Activated CD8-positive, alpha-beta T cell treated with anti-CD3 and anti-CD28 coated beads, Interleukin-2, amount 10 ng/mL, durations not matched to agents 7 days and 5 days (primary cell): ENCODE measurements at regions not wholly inside any gene's neighbourhood (a gene's known extent, or its start where the extent isn't known, plus 50 kb on each side); places are given as distances from the start of the nearest gene placed in this dataset.

Experiments used
- ATAC-seq: fragments of 150-1000 bp; cut with Tn5 transposase; one replicate; pipeline ENCODE4 v1.10.0; 2021; ENCODE audit warnings: moderate library complexity
- CTCF ChIA-PET: fragments of 350-600 bp; sonication (Branson Sonifier 250); formaldehyde crosslinking; loops from one replicate; lab custom pipeline; 2021; ENCODE audit warnings: antibody characterized with exemption; lab: Charles Lee
- POLR2A ChIA-PET: fragments of 350-600 bp; sonication (Branson Sonifier 250); formaldehyde crosslinking; loops from one replicate; lab custom pipeline; 2021; ENCODE audit warnings: antibody characterized with exemption; lab: Charles Lee
- DNase-seq: peaks from one replicate; pipeline ENCODE4 v3.0.0-alpha.2; 2020
- H3K27ac Mint-ChIP-seq: one replicate; pipeline ENCODE4 v1.8.0; 2021; ENCODE audit warnings: mild to moderate bottlenecking, mixed read lengths
- H3K27me3 Mint-ChIP-seq: one replicate; pipeline ENCODE4 v1.8.0; 2021; ENCODE audit warnings: low read depth, mixed read lengths
- H3K36me3 Mint-ChIP-seq: one replicate; pipeline ENCODE4 v1.8.0; 2021; ENCODE audit warnings: low read depth, mixed read lengths
- H3K4me1 Mint-ChIP-seq: one replicate; pipeline ENCODE4 v1.8.0; 2021; ENCODE audit warnings: low read depth, mixed read lengths
- H3K4me3 Mint-ChIP-seq: one replicate; pipeline ENCODE4 v1.8.0; 2021; ENCODE audit warnings: mild to moderate bottlenecking, mixed read lengths
- H3K9me3 Mint-ChIP-seq: one replicate; pipeline ENCODE4 v1.8.0; 2022; ENCODE audit warnings: mixed read lengths; ENCODE audit not compliant: insufficient read depth

GRCh38 chr10:9860045-9860444, 1157.6 kb upstream of the CELF2 start:
- DNase-seq: no peak
- no peaks in the 10 kb centered on the region for H3K36me3 Mint-ChIP-seq
- H3K4me1 Mint-ChIP-seq: no peaks in the 10 kb centered on the region
- ChIA-PET POLR2A (no interaction called here), CTCF (no interaction called here)
- no peak overlapping the region for H3K27ac Mint-ChIP-seq
- no peak overlapping the region for H3K4me3 Mint-ChIP-seq
- no peaks in the 10 kb centered on the region for H3K27me3 Mint-ChIP-seq
- no peak for ATAC-seq
- H3K9me3 Mint-ChIP-seq: no peaks in the 10 kb centered on the region

- ATAC-seq: no peak
- no peaks in the 10 kb centered on the region for H3K36me3 Mint-ChIP-seq
- ChIA-PET CTCF (no interaction called here), POLR2A (no interaction called here)
- DNase-seq: no peak
- H3K4me3 Mint-ChIP-seq: no peak overlapping the region
- H3K27me3 Mint-ChIP-seq: no peaks in the 10 kb centered on the region
- no peaks in the 10 kb centered on the region for H3K4me1 Mint-ChIP-seq
- H3K9me3 Mint-ChIP-seq: no peaks in the 10 kb centered on the region
- no peak overlapping the region for H3K27ac Mint-ChIP-seq
These were observed 1154.0 kb upstream of the CELF2 start for GRCh38 chr10:9863559-9864121.

DNA sequence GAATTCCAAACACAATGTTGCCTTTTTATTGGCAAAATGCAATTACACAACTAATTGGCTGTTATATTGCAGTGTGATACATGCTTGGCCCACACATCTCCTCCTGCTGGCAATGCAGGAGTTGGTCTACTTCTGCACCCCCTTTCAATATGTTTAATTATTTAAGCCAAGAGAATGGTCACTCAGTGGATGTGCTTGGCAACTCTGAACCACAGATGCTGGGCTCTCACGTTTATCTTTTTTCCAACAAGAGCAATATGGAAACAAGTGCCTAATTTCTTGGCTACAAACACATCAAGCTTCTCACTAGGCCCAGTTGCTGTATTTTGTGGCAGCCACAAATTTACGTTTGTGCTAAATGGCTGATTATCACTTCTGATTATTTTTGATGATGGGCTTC, 1149.2 kb upstream of the CELF2 start:
- Mint-ChIP-seq H3K27ac (no peak overlapping the region), H3K27me3 (no peaks in the 10 kb centered on the region), H3K9me3 (no peaks in the 10 kb centered on the region), H3K36me3 (no peaks in the 10 kb centered on the region), H3K4me1 (no peaks in the 10 kb centered on the region), H3K4me3 (no peak overlapping the region)
- DNase-seq (no peak), ATAC-seq (no peak)
- ChIA-PET POLR2A (no interaction called here), CTCF (no interaction called here)

DNA sequence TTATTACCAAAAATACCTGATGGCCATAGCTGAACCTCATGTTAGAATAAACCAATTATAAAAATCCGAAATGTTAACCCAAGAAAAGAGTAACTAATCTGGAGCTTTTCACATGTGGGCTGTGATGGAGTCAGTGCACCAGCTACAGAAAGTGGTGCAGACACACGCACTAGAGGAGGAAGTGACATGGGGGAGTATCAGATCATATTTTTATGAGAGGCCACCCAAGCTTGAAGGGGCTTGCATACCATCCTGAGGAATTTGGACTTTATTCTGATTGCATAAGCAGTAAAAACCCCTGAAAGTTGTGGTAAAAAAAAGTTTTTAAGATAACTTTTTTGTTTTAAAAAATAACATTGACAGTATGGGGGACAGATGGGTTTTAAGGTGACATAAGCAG, 1148.5 kb upstream of the CELF2 start:
- ATAC-seq: no peak
- no peaks in the 10 kb centered on the region for H3K9me3 Mint-ChIP-seq
- H3K27me3 Mint-ChIP-seq: no peaks in the 10 kb centered on the region
- H3K36me3 Mint-ChIP-seq: no peaks in the 10 kb centered on the region
- no peak for DNase-seq
- ChIA-PET POLR2A (no interaction called here), CTCF (no interaction called here)
- H3K4me1 Mint-ChIP-seq: no peaks in the 10 kb centered on the region
- no peak overlapping the region for H3K27ac Mint-ChIP-seq
- no peak overlapping the region for H3K4me3 Mint-ChIP-seq

DNA sequence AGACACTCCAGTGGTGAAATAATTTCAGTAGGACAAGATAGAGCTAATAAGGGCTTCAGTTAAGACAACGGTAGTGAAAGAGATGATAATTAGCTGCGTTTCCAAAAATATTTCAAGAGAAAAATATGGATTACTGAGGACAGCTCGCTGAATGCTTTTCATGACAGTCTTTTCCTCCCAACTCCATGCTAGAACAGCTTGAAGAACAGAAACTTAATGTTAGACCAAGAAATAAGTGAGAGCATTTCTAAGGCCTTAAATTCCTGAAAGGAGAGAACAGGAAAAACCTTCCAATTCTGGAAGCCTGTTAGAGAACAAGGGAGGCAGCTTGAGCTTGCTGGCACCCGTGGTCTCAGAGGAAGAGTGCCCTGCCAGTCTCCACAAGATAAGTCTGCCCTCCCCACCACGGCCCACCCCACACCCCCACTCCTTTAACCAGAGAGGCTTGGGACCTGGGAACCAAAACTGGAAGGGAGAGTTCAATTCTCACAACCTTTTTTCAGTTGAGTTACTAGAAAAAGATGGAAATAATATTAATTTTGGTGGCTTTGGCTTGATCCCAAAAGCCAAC, 1148.0 kb upstream of the CELF2 start:
- POLR2A ChIA-PET: no interaction called here
- CTCF ChIA-PET: no interaction called here

DNA sequence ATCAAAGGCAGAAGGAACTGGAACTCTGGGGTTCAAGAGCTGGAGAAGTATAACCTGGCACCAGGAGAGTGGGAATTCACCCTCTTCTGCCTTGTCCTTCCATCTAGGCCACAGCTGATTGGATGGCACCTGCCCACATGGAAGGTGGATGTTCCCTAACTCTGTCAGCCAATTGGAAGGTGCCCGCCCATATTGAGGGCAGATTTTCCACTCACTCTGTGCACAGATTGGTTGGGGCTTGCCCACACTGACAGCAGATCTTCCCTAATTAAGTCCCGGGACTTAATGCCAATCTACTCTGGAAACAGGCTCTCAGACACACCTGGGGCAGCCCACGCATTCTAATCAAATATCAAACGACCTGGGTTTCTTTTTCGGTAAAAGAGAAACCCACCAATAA, 1142.3 kb upstream of the CELF2 start:
- Mint-ChIP-seq H3K4me1 (no peaks in the 10 kb centered on the region), H3K4me3 (no peak overlapping the region), H3K9me3 (no peaks in the 10 kb centered on the region), H3K27ac (no peak overlapping the region), H3K27me3 (no peaks in the 10 kb centered on the region), H3K36me3 (no peaks in the 10 kb centered on the region)
- DNase-seq (no peak), ATAC-seq (no peak)
- POLR2A ChIA-PET: no interaction called here
- CTCF ChIA-PET: no interaction called here

More for the DNA sequence above, 1148.0 kb upstream of the CELF2 start:
- Mint-ChIP-seq H3K4me1 (no peaks in the 10 kb centered on the region), H3K36me3 (no peaks in the 10 kb centered on the region), H3K27ac (no peak overlapping the region), H3K27me3 (no peaks in the 10 kb centered on the region), H3K4me3 (no peak overlapping the region), H3K9me3 (no peaks in the 10 kb centered on the region)
- DNase-seq (no peak), ATAC-seq (no peak)

DNA sequence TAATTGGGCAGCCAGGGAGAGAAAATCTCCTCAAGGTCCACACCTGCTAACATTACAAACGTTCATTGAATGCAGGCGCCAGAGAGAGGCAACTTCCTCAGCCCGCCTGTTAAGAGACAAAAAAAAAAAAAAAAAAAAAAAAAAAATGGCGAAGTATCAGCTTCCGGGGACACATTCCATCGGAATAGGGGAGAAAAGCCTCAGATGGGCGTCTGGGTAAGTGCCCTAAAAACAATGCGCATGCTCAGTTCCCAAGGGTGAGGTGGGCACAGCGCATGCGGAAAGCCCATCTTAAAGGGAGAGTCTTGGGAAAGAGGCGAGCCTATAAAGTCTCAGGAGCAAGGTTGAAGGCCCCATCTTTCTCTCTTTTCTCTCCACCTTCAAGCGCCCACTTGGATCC, 1139.7 kb upstream of the CELF2 start:
- Mint-ChIP-seq H3K27me3 (no peaks in the 10 kb centered on the region), H3K9me3 (no peaks in the 10 kb centered on the region), H3K36me3 (no peaks in the 10 kb centered on the region), H3K4me3 (no peak overlapping the region), H3K27ac (no peak overlapping the region), H3K4me1 (no peaks in the 10 kb centered on the region)
- ChIA-PET CTCF (no interaction called here), POLR2A (no interaction called here)
- no peak for DNase-seq
- no peak for ATAC-seq

DNA sequence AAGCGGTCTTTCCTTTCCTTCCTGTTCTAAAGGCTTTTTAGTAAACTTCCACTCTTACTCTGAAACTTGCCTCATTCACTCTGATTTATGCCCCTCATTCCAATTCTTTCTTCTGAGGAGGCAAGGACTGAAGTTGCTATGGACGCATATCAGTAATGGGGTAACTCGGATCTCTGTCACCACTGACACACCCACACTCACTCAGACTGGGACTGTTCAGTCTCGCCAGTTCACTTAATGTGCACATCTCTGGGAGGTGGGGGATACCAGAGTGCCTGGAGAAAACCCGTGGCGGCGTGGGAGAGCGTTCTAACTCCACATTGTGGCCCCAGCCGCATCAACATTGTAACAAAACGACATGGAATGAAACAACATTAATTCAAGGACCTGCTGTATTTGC, 1139.3 kb upstream of the CELF2 start:
- Mint-ChIP-seq H3K4me3 (no peak overlapping the region), H3K9me3 (peaks cover 4% of the 10 kb centered on the region), H3K4me1 (no peaks in the 10 kb centered on the region), H3K36me3 (no peaks in the 10 kb centered on the region), H3K27ac (no peak overlapping the region), H3K27me3 (no peaks in the 10 kb centered on the region)
- POLR2A ChIA-PET: no interaction called here
- CTCF ChIA-PET: no interaction called here
- ATAC-seq (no peak), DNase-seq (no peak)

DNA sequence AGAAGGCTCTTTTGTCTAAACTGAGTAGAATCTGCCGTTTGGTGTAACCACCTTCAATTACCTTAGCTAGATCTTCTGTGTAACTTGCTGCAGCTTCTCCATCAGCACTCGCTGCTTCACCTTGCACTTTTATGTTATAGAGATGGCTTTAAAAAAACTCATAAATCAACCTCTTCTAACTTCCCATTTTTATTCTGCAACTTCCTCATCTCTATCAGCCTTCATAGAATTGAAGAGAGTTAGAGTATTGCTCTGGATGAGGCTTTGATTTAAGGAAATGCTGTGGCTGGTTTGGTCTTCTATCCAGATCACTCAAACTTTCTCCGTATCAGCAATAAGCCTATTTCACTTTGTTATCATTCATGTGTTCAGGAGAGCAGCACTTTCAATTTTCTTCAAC, 1131.9 kb upstream of the CELF2 start:
- Mint-ChIP-seq H3K27ac (no peak overlapping the region), H3K4me1 (no peaks in the 10 kb centered on the region), H3K27me3 (no peaks in the 10 kb centered on the region), H3K4me3 (no peak overlapping the region), H3K9me3 (peaks cover 5% of the 10 kb centered on the region), H3K36me3 (no peaks in the 10 kb centered on the region)
- no peak for ATAC-seq
- DNase-seq: no peak
- CTCF ChIA-PET: no interaction called here
- POLR2A ChIA-PET: no interaction called here

- ChIA-PET POLR2A (no interaction called here), CTCF (no interaction called here)
- H3K27ac Mint-ChIP-seq: no peak overlapping the region
- no peak overlapping the region for H3K4me3 Mint-ChIP-seq
- DNase-seq: no peak
- ATAC-seq: no peak
- no peaks in the 10 kb centered on the region for H3K4me1 Mint-ChIP-seq
- H3K9me3 Mint-ChIP-seq: peaks cover 5% of the 10 kb centered on the region
- no peaks in the 10 kb centered on the region for H3K36me3 Mint-ChIP-seq
- H3K27me3 Mint-ChIP-seq: no peaks in the 10 kb centered on the region
These were observed 1130.9 kb upstream of the CELF2 start for GRCh38 chr10:9886772-9887171.

DNA sequence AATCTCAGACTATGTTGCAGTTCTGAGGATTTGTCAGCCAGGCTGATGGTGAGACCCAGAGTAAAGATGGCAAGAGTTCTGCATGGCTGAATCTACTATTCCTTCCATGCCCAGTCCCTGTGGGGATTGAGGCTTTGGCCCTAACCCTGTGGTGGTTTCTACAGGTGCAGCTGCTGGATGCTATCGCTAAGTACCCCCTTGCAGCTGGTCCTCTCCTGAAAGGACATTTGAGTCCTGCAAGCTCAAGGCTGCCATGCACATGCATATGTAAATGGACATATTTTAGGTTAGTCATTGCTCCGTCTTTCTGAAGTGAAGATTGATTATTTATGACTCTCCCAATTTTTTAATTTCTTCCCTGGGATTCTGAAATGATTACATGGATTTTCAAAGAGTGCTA, 1122.2 kb upstream of the CELF2 start:
- no peak for DNase-seq
- Mint-ChIP-seq H3K27ac (no peak overlapping the region), H3K4me3 (no peak overlapping the region), H3K4me1 (no peaks in the 10 kb centered on the region), H3K27me3 (no peaks in the 10 kb centered on the region), H3K9me3 (no peaks in the 10 kb centered on the region), H3K36me3 (no peaks in the 10 kb centered on the region)
- ATAC-seq: no peak
- ChIA-PET CTCF (no interaction called here), POLR2A (no interaction called here)

DNA sequence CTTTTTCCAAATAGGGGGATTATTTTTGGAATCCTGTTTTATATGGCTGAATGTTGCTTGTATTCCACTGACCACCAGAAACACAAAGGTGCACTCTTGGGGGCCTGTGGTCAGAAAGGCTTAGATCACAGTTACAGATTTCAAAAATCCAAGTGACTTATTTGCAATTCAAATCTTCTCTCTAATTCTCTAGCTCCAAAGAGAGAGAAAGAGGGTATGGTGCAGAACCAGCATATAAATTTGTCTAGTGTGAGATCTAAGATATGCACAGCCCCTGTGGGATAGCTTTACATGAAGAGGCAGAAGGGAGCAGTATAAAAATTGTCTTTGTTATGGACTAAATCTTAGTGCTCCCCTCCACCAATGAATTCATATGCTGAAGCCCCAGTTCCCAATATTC, 1121.7 kb upstream of the CELF2 start:
- no peaks in the 10 kb centered on the region for H3K4me1 Mint-ChIP-seq
- no peaks in the 10 kb centered on the region for H3K9me3 Mint-ChIP-seq
- no peak overlapping the region for H3K27ac Mint-ChIP-seq
- no peak for DNase-seq
- no peaks in the 10 kb centered on the region for H3K27me3 Mint-ChIP-seq
- H3K36me3 Mint-ChIP-seq: no peaks in the 10 kb centered on the region
- CTCF ChIA-PET: no interaction called here
- ATAC-seq: no peak
- no peak overlapping the region for H3K4me3 Mint-ChIP-seq
- POLR2A ChIA-PET: no interaction called here
